Hepatocyte (in vitro differentiated cells): ENCODE measurements at regions not wholly inside any gene's neighbourhood (a gene's known extent, or its start where the extent isn't known, plus 50 kb on each side); places are given as distances from the start of the nearest gene placed in this dataset.

ENCODE experiments used
- DNase-seq: peaks from one replicate; pipeline ENCODE4 v3.0.0-alpha.2; 2016; ENCODE audit warnings: low spot score
- H2AFZ ChIP-seq: fragments of 200-600 bp; sonication (generic); 2 replicates; pipeline ENCODE4 v1.6.0; 2016; ENCODE audit warnings: antibody characterized with exemption, mild to moderate bottlenecking
- H3K27ac ChIP-seq: fragments of 200-600 bp; sonication (generic); 2 replicates; pipeline ENCODE4 v1.5.1; 2016; ENCODE audit warnings: mild to moderate bottlenecking
- H3K27me3 ChIP-seq: fragments of 200-600 bp; sonication (generic); 2 replicates; pipeline ENCODE4 v1.6.1; 2016
- H3K36me3 ChIP-seq: fragments of 200-600 bp; sonication (generic); replicated peaks from 2 replicates; pipeline ENCODE4 v1.5.1; 2016; ENCODE audit warnings: low read depth; ENCODE audit not compliant: insufficient read depth
- H3K4me1 ChIP-seq: fragments of 200-600 bp; sonication (generic); 2 replicates; pipeline ENCODE4 v1.5.1; 2016; ENCODE audit warnings: mild to moderate bottlenecking, moderate library complexity; ENCODE audit not compliant: insufficient read depth
- H3K4me2 ChIP-seq: fragments of 200-600 bp; sonication (generic); 2 replicates; pipeline ENCODE4 v1.6.0; 2016
- H3K4me3 ChIP-seq: fragments of 200-600 bp; sonication (generic); 2 replicates; pipeline ENCODE4 v1.5.1; 2016; ENCODE audit warnings: mild to moderate bottlenecking
- H3K79me2 ChIP-seq: fragments of 200-600 bp; sonication (generic); 2 replicates; pipeline ENCODE4 v1.6.0; 2017; ENCODE audit warnings: mild to moderate bottlenecking
- H3K9me2 ChIP-seq: fragments of 200-600 bp; sonication (generic); replicated peaks from 2 replicates; pipeline ENCODE4 v1.6.0; 2017; ENCODE audit warnings: mild to moderate bottlenecking; ENCODE audit not compliant: insufficient read depth
- H3K9me3 ChIP-seq: fragments of 200-600 bp; sonication (generic); 2 replicates; pipeline ENCODE4 v1.5.1; 2016; ENCODE audit warnings: low read depth, mild to moderate bottlenecking
- H4K20me1 ChIP-seq: fragments of 200-600 bp; sonication (generic); 2 replicates; pipeline ENCODE4 v1.6.0; 2016; ENCODE audit warnings: mild to moderate bottlenecking; ENCODE audit not compliant: insufficient read depth, poor library complexity, severe bottlenecking
- EZH2 ChIP-seq: fragments of 200-600 bp; sonication (generic); IDR thresholded peaks from 2 replicates; pipeline ENCODE4 v1.6.1; 2016; ENCODE audit warnings: antibody characterized with exemption, mild to moderate bottlenecking, borderline replicate concordance
- EZH2phosphoT487 ChIP-seq: fragments of 200-600 bp; sonication (generic); IDR thresholded peaks from one replicate; pipeline ENCODE4 v1.6.1; 2018; ENCODE audit warnings: antibody characterized with exemption, mild to moderate bottlenecking, low read depth, moderate library complexity; ENCODE audit not compliant: unreplicated experiment, severe bottlenecking
- whole genome bisulfite sequencing: methylation state at CpG from one replicate; pipeline ENCODE4 v1.1.6; 2016; ENCODE audit warnings: low lambda C conversion rate; ENCODE audit errors: missing lambda C conversion rate; 5-methylcytosine and 5-hydroxymethylcytosine counted together
- TF ChIP-seq, protein P1 (sequence below): fragments of 200-600 bp; sonication (generic); IDR thresholded peaks from 2 replicates; pipeline ENCODE4 v1.5.1; 2016; ENCODE audit warnings: antibody characterized with exemption, mild to moderate bottlenecking; ENCODE audit not compliant: poor library complexity

DNA sequence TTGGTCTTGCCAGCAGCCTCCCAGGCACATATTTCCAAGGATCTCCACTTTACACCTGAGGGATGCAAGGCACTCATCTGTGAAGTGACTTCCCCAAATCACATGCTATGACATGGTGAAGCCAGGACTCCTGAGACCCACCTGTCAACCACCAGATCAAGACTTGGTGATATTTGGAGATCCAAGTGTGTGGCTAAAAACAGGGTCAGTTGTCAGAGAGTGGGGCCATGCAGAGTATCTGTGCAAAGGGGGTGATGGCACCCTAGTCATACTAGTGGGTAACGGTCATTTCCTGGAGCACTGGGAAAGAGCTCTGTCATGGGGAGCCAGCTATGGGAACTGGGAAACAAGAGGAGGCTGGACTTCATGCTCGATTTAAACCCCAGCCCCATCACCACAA is 218.4 kb upstream of the IRS2 start:
- TF ChIP-seq EZH2phosphoT487 (no peak), EZH2 (no peak)
- TF ChIP-seq, protein P1, sequence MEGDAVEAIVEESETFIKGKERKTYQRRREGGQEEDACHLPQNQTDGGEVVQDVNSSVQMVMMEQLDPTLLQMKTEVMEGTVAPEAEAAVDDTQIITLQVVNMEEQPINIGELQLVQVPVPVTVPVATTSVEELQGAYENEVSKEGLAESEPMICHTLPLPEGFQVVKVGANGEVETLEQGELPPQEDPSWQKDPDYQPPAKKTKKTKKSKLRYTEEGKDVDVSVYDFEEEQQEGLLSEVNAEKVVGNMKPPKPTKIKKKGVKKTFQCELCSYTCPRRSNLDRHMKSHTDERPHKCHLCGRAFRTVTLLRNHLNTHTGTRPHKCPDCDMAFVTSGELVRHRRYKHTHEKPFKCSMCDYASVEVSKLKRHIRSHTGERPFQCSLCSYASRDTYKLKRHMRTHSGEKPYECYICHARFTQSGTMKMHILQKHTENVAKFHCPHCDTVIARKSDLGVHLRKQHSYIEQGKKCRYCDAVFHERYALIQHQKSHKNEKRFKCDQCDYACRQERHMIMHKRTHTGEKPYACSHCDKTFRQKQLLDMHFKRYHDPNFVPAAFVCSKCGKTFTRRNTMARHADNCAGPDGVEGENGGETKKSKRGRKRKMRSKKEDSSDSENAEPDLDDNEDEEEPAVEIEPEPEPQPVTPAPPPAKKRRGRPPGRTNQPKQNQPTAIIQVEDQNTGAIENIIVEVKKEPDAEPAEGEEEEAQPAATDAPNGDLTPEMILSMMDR, result no peak
- H4K20me1 ChIP-seq, result no peaks in the 10 kb centered on the region
- H2AFZ ChIP-seq, result no peak overlapping the region
- H3K4me2 ChIP-seq, result no peak overlapping the region
- DNase-seq, result no peak
- no peaks in the 10 kb centered on the region for H3K9me2 ChIP-seq
- no peak overlapping the region for H3K27ac ChIP-seq
- H3K4me1 ChIP-seq, result peaks cover 2% of the 10 kb centered on the region
- H3K27me3 ChIP-seq, result no peaks in the 10 kb centered on the region
- H3K36me3 ChIP-seq, result no peaks in the 10 kb centered on the region
- no peak overlapping the region for H3K4me3 ChIP-seq
- WGBS, result 96% methylated on average over 2 of the region's 2 CpGs
- H3K9me3 ChIP-seq, result no peaks in the 10 kb centered on the region
- H3K79me2 ChIP-seq, result no peaks in the 10 kb centered on the region

DNA sequence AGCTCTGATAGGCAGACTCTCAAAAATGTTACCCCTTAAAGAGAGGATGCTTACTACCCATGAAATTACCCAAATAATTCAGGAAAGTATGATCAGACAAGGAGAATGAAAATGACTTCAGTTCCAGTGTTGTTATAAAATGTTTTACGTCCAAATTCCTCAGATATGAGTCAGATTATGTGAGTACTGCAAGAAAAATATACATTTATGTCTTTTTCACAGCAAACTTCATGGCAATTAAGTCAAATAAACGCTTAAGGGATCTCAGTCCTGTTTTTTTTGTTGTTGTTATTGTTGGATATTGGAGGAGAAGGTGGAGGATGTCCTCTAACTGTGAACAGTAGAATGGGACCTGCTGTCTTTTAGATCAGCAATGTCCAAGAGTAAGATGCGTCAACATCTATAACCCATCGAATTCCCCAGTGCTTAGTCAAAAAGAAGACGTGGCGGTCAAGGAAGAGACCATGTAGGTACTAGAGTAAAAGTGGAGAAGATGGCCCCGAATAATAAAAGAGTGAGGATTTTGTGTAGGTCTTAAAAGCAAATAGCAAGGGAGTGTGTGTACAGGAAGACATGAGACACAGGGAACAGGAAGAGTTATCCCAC is 215.4 kb upstream of the IRS2 start:
- Histone ChIP-seq H3K4me2 (no peak overlapping the region), H3K27ac (no peak overlapping the region), H3K4me1 (peaks cover 8% of the 10 kb centered on the region), H3K36me3 (no peaks in the 10 kb centered on the region), H4K20me1 (no peaks in the 10 kb centered on the region), H3K9me2 (no peaks in the 10 kb centered on the region), H2AFZ (no peak overlapping the region), H3K79me2 (no peaks in the 10 kb centered on the region), H3K27me3 (no peaks in the 10 kb centered on the region), H3K9me3 (no peaks in the 10 kb centered on the region), H3K4me3 (no peak overlapping the region)
- TF ChIP-seq, protein P1, result no peak
- TF ChIP-seq EZH2 (no peak), EZH2phosphoT487 (no peak)
- WGBS, result 84% methylated on average over 7 of the region's 7 CpGs
- DNase-seq, result no peak

DNA sequence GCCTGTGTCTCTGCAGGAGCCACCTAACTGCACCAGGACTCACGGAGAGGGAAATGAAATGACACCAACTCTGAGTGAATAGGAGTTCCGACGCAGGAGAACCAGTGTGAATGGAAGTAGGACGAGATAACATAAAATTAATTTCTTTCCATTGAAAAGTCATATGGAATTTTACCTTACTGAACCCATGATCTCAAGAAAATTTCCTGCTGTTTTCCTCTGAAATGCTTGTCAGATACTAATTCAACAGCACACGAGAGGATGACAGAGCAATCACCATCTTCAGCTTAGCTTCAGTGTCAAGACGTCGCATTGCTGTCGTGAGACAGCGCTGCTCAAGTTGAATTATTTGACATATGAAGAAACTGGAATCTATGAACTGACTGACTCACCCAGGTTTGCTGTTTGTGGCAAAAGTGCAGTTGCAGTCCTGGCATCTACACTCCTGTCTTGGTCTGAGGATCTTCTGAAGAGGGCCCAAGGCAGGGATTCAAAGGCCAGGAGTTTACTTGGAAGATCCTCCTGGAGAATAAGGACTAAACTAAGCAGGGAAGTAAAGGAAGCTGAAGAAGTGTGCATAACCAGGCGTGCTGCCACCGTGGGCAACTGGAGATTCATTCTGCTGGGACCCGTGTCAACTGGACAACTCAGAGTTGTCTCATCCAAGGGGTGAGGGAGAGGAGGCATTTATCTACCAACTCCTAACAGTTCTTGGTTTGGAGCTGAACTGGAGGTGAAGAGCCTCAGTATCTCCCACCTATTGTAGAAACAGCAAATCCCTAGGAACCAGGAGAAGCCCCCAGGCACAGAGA is 214.4 kb upstream of the IRS2 start:
- Histone ChIP-seq H2AFZ (no peak overlapping the region), H3K27ac (no peak overlapping the region), H3K36me3 (no peaks in the 10 kb centered on the region), H3K9me2 (no peaks in the 10 kb centered on the region), H3K9me3 (no peaks in the 10 kb centered on the region), H3K79me2 (no peaks in the 10 kb centered on the region), H3K27me3 (no peaks in the 10 kb centered on the region), H4K20me1 (no peaks in the 10 kb centered on the region), H3K4me2 (peak overlapping the region; percentile 31), H3K4me1 (peaks cover 8% of the 10 kb centered on the region), H3K4me3 (no peak overlapping the region)
- WGBS, result 92% methylated on average over 12 of the region's 12 CpGs
- TF ChIP-seq, protein P1, result no peak
- TF ChIP-seq EZH2 (no peak), EZH2phosphoT487 (no peak)
- no peak for DNase-seq
